Left lobe of liver (tissue), 2 donors: ENCODE measurements at regions not wholly inside any gene's neighbourhood (a gene's known extent, or its start where the extent isn't known, plus 50 kb on each side); places are given as distances from the start of the nearest gene placed in this dataset.
"Not testable (repeated sequence)": the region's sequence is repeated elsewhere in the genome, so short reads cannot be mapped to it uniquely, and the experiment has no call there.

Experiments
- ATAC-seq: fragments of 200-7000 bp; cut with Tn5 transposase; one replicate; pipeline ENCODE4 v1.9.1; 2020; ENCODE audit warnings: mild to moderate bottlenecking, moderate library complexity
- DNase-seq: peaks from one replicate; pipeline ENCODE4 v3.0.0-alpha.2; 2020; ENCODE audit warnings: low spot score
- donor health status: DM: no; HTN: no; CAD: no; lungs with moderate emphysema.
- donor health status: DM: no; HTN: yes; CAD: no.

GRCh38 chr14:100416921-100417860 lies 94.1 kb downstream of the SLC25A47 start:
- DNase-seq (no peak), ATAC-seq (peak; percentile 79)

- DNase-seq (no peak), ATAC-seq (no peak)
Observed at GRCh38 chr14:100419856-100420255, 96.7 kb downstream of the SLC25A47 start.

- ATAC-seq (no peak), DNase-seq (no peak)
Observed at GRCh38 chr14:100421756-100422470, 98.8 kb downstream of the SLC25A47 start.

GRCh38 chr14:100422556-100423316 lies 99.6 kb downstream of the SLC25A47 start:
- ATAC-seq (no peak), DNase-seq (no peak)

GRCh38 chr14:100423317-100424010 lies 100.3 kb downstream of the SLC25A47 start:
- DNase-seq (no peak), ATAC-seq (no peak)

GRCh38 chr14:100424504-100425428 lies 101.6 kb downstream of the SLC25A47 start:
- no peak for DNase-seq

GRCh38 chr14:100425429-100425827 lies 102.3 kb downstream of the SLC25A47 start:
- ATAC-seq (no peak), DNase-seq (no peak)

More at GRCh38 chr14:100424504-100425428, 101.6 kb downstream of the SLC25A47 start:
- no peak for ATAC-seq

GRCh38 chr14:100426314-100426713 lies 103.2 kb downstream of the SLC25A47 start:
- DNase-seq = no peak

GRCh38 chr14:100427166-100427565 lies 104.0 kb downstream of the SLC25A47 start:
- ATAC-seq (no peak), DNase-seq (no peak)

More at GRCh38 chr14:100426314-100426713, 103.2 kb downstream of the SLC25A47 start:
- no peak for ATAC-seq

GRCh38 chr14:100428727-100429126 lies 105.6 kb downstream of the SLC25A47 start:
- DNase-seq (no peak), ATAC-seq (no peak)

GRCh38 chr14:100429537-100429936 lies 106.4 kb downstream of the SLC25A47 start:
- ATAC-seq = peak; percentile 34
- no peak for DNase-seq

GRCh38 chr14:100430571-100430970 lies 107.4 kb downstream of the SLC25A47 start:
- no peak for DNase-seq

GRCh38 chr14:100431461-100431860 lies 108.3 kb downstream of the SLC25A47 start:
- DNase-seq, ATAC-seq: not testable (repeated sequence)

More at GRCh38 chr14:100430571-100430970, 107.4 kb downstream of the SLC25A47 start:
- ATAC-seq = no peak

GRCh38 chr14:100432652-100433427 lies 109.7 kb downstream of the SLC25A47 start:
- peak; percentile 23 for ATAC-seq

GRCh38 chr14:100433428-100433814 lies 110.3 kb downstream of the SLC25A47 start:
- no peak for DNase-seq
- no peak for ATAC-seq

More at GRCh38 chr14:100432652-100433427, 109.7 kb downstream of the SLC25A47 start:
- DNase-seq = no peak

- no peak for ATAC-seq
- DNase-seq = peak; percentile 11
Observed at GRCh38 chr14:100434033-100434601, 111.0 kb downstream of the SLC25A47 start.

GRCh38 chr14:100434911-100435438 lies 111.8 kb downstream of the SLC25A47 start:
- DNase-seq (peak; percentile 35), ATAC-seq (no peak)

GRCh38 chr14:100435459-100435858 lies 112.3 kb downstream of the SLC25A47 start:
- DNase-seq = no peak
- ATAC-seq = no peak
